Right cardiac atrium (tissue), 5 donors: ENCODE measurements at regions not wholly inside any gene's neighbourhood (a gene's known extent, or its start where the extent isn't known, plus 50 kb on each side); places are given as distances from the start of the nearest gene placed in this dataset.
"Not testable (repeated sequence)": the region's sequence is repeated elsewhere in the genome, so short reads cannot be mapped to it uniquely, and the experiment has no call there.

ENCODE experiments used
- ATAC-seq, 2 donors: fragments of 200-7000 bp; cut with Tn5 transposase; one replicate each; pipeline versions ENCODE4 v1.8.0 to v1.9.1; 2020; ENCODE audit warnings: moderate library complexity in 2 of 2, mild to moderate bottlenecking in 1 of 2
- DNase-seq, 3 donors: peaks; one replicate each; pipeline ENCODE4 v3.0.0-alpha.2; 2020
- H3K27ac ChIP-seq: one replicate; pipeline ENCODE4 v1.5.1; 2013; ENCODE audit warnings: mild to moderate bottlenecking, low read length, control low read depth, moderate library complexity
- H3K27me3 ChIP-seq: one replicate; pipeline ENCODE4 v1.6.1; 2013; ENCODE audit not compliant: control insufficient read depth, insufficient read depth
- H3K4me1 ChIP-seq: one replicate; pipeline ENCODE4 v1.6.1; 2013; ENCODE audit warnings: low read length; ENCODE audit not compliant: control insufficient read depth, insufficient read depth
- H3K4me3 ChIP-seq: one replicate; pipeline ENCODE4 v1.5.1; 2013; ENCODE audit warnings: low read length, control low read depth
- H3K9me3 ChIP-seq: one replicate; pipeline ENCODE4 v1.6.1; 2013; ENCODE audit warnings: low read length; ENCODE audit not compliant: control insufficient read depth
- WGBS: extraction: QIAGEN DNeasy Blood & Tissue Kit; methylation state at CpG from one replicate; pipeline ENCODE4 v1.1.7; 2013; 5-methylcytosine and 5-hydroxymethylcytosine counted together
- intact Hi-C, 4 donors: fragments of 100-400 bp; cut with DNase I; formaldehyde crosslinking; loops; one replicate each; pipeline versions ENCODE4 v1.11.0 to v1.14.0; 2022 to 2023
- donor health status: healthy with polysubstance abuse.
- donor health status: DM: no; HTN: yes; CAD: no.
- donor health status: DM: no; HTN: no; CAD: no.
- donor health status: DM: no; HTN: yes; CAD: no; lungs with severe emphysema.
- donor health status: DM: yes; HTN: yes; CAD: no.

DNA sequence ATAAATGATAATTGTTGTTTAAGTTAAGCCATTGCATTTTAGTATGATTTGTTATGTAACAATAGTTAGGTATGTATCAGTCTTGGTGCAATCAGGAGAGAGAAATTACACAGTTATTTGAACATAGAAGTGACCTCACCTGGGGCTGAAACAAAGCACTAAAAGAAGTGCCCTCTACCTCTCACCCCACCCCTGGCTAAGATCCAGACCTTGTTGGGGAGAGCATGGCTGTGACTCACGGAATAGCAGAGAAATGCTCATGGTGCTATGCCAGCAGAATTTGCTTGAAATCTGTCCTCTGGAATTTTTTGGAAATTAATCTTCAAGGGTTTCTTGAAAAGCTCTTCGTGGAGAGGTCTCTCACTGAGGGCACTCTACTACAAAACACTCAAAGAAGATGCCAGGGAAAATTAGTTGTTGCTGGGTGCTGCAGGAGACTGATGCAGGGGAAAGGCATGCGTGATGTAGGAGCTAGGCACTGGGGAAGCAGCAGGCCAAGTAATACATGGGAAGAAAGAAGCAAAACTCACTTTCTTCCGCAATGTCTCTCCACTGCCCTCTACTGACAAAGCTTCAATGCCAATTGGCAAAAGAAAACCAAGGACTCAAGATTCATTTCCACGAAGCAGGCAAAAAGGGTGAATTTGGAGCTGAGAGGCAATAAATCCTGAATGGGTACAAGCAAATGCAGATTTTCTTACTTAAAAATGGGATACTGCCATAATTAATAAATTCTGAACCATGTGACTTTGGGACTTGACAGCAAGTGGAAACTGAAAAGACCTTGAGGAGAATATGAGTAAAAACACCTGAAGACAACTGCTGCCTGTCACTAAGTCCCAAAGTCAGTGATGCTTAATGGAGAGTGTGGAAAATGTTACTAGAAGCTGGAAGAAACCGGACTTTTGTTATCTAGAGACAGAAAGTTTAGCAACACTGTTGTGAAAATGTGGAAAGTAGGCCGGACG, 136.3 kb upstream of the ZNF184 start:
- H3K9me3 ChIP-seq, result peaks cover 3% of the 10 kb centered on the region
- no peak overlapping the region for H3K27ac ChIP-seq
- intact Hi-C loops, result no loop called here
- no peak for ATAC-seq
- 42% methylated on average over 8 of the region's 8 CpGs for WGBS
- DNase-seq, result no peak
- H3K4me1 ChIP-seq, result no peaks in the 10 kb centered on the region
- no peaks in the 10 kb centered on the region for H3K27me3 ChIP-seq
- no peak overlapping the region for H3K4me3 ChIP-seq

DNA sequence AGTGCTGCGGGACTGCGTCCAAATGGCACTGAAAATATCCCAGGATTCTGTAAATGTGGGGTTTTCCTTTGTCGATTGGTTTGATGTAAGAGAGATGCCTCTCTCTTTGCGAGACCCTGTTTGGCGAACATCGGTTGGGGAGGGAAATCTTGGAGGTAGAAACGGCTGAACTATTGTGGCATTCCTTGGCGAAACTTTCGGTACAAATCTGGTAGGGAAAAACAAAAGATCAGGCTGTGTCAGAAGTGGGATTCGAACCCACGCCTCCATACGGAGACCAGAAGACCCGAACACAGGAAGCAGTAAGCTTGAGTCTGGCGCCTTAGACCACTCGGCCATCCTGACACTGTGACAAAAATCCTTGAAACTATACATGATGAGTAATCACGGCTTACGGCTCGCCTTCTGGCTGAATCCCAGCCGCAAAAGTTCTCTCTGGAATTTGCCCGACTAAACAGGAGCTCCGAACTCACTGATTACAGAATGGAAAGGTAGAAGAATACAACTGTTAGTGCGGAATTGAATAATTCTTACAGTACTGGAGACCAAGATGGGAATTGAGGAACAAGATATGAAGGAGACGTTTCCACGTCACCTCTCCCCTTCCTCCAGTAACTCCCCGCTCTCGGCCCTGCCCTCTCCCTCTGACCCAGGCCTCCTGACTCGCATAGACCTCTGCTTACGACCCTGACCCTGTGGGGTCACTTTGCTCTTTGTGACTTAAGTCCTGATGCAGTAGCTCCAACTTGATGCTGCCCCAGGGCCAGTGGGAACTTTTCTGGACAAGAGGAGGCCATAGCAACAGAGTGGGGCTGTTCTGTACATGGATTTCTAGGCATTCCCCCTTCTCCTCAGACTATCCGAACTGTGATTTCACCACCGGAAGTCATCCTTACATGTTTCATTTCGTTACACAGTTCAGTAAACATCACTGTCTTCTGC, 132.8 kb upstream of the ZNF184 start:
- Histone ChIP-seq H3K4me3 (no peak overlapping the region), H3K27ac (no peak overlapping the region), H3K27me3 (no peaks in the 10 kb centered on the region), H3K9me3 (peaks cover 3% of the 10 kb centered on the region), H3K4me1 (no peaks in the 10 kb centered on the region)
- intact Hi-C loops, result no loop called here
- ATAC-seq (no peak), DNase-seq (no peak)
- WGBS, result 11% methylated on average over 31 of the region's 31 CpGs

DNA sequence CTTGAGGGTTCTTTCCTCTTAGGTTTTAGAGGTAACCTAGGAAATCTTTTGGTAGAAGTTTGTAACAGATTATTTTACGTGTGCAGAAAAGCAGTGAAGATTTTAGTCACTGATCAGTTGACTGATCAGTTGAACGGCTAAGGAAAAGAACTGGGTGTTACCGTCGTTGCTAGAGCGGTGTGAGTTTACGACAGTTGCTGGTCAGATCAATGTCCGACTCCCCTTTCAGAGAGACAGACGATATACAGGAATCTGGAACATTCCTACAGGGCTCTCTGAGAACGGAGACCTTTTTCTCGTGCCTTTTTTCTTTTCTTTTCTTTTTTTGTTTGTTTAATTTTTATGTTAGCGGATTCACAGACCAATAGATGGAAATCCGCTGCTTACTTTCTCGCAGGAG, 132.1 kb upstream of the ZNF184 start:
- no peak for ATAC-seq
- intact Hi-C loops, result no loop called here
- no peaks in the 10 kb centered on the region for H3K27me3 ChIP-seq
- no peak for DNase-seq
- no peaks in the 10 kb centered on the region for H3K4me1 ChIP-seq
- H3K4me3 ChIP-seq, result no peak overlapping the region
- H3K9me3 ChIP-seq, result peaks cover 3% of the 10 kb centered on the region
- WGBS, result 4% methylated on average over 13 of the region's 13 CpGs
- H3K27ac ChIP-seq, result no peak overlapping the region

DNA sequence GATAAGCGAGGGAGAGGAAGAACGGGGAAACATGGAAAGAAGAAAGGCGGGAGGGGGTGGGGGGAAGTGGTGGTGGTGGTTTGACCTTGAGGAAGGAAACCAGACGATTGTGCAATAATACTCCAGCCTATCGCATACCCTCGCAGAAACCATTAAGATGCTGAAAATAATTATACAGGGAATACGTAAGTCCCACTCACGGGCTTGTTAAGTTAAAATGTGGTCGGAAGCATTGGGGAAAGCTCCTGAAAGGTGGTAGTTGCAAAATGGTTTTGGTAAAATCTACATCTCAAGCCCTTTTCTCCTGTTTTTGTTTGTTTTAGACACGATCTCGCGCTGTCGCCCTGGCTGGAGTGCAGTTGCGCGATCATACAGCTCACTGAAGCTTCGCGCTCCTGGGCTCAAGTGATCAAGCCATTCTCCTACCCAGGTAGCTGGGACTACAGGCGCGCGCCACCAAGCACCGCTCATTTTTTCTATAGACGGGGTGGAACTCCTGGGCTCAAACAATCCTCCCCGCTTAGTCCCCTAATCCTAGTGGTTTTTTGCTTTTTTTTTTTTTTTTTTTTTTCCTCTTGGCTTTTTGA, 128.9 kb upstream of the ZNF184 start:
- DNase-seq, result no peak
- intact Hi-C loops, result no loop called here
- Histone ChIP-seq H3K4me1 (no peaks in the 10 kb centered on the region), H3K27me3 (no peaks in the 10 kb centered on the region), H3K27ac (no peak overlapping the region), H3K9me3 (peaks cover 3% of the 10 kb centered on the region), H3K4me3 (no peak overlapping the region)
- ATAC-seq, result no peak
- 26% methylated on average over 23 of the region's 23 CpGs for WGBS

DNA sequence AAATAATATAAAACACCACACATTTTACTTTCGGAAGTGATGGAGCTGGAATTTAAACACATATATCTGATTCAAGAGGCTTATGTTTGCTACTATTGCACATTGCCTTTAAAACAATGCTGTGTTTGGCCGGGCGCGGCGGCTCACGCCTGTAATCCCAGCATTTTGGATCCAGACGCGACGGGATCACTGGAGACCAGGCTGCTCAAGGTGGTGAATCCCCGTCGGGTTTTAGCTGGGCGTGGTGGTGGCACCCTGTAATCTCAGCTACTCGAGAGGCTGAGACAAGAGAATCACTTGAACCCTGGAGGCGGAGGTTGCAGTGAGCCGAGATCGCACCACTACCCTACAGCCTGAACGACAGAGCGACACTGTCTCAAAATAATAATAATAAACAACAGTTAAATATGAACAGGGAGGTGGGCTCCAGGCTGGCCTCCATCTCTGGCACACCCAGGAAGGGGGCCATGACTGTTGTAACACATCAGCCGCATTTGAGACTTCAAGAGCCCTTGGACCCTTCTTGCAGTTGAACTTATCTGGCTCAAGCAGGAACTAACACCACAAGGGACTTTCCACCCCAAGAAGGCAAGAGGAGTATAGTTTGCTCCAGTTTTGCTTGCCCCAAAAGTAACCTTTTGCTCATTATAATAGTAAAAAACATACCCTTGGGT, 127.1 kb upstream of the ZNF184 start:
- H3K27me3 ChIP-seq, result no peaks in the 10 kb centered on the region
- intact Hi-C loops, result no loop called here
- 90% methylated on average over 19 of the region's 19 CpGs for WGBS

DNA sequence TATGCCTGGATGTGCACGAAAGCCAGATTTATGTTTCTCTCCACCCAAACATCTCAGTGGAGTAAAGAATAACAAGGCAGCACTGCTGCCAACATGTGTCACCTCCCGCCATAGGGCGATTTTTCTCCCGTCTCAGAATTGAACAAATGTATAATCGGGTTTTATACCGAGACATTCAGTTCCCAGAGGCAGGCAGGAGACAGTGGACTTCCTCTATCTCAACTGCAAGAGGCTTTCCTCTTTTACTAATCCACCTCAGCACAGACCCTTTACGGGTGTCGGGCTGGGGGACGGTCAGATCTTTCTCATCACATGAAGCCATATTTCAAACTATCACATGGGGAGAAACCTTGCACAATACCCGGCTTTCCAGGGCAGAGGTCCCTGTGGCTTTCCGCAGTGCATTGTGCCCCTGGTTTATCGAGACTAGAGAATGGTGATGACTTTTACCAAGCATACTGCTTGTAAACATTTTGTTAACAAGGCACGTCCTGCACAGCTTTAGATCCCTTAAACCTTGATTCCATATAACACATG, 124.2 kb upstream of the ZNF184 start:
- H3K4me1 ChIP-seq, H3K27me3 ChIP-seq, DNase-seq, ATAC-seq, H3K27ac ChIP-seq, intact Hi-C loops, H3K9me3 ChIP-seq, H3K4me3 ChIP-seq: not testable (repeated sequence)
- 62% methylated on average over 13 of the region's 13 CpGs for WGBS

More for the DNA sequence above, 127.1 kb upstream of the ZNF184 start:
- Histone ChIP-seq H3K27ac (no peak overlapping the region), H3K4me3 (no peak overlapping the region), H3K4me1 (no peaks in the 10 kb centered on the region), H3K9me3 (no peaks in the 10 kb centered on the region)
- ATAC-seq, result no peak
- DNase-seq, result no peak

- Histone ChIP-seq H3K27me3 (peaks cover 2% of the 10 kb centered on the region), H3K9me3 (no peaks in the 10 kb centered on the region), H3K27ac (no peak overlapping the region), H3K4me3 (no peak overlapping the region), H3K4me1 (no peaks in the 10 kb centered on the region)
- no peak for DNase-seq
- no peak for ATAC-seq
- intact Hi-C loops, result no loop called here
- WGBS, result 16% methylated on average over 5 of the region's 5 CpGs
Observed at GRCh38 chr6:27593861-27594260, 121.0 kb upstream of the ZNF184 start.

DNA sequence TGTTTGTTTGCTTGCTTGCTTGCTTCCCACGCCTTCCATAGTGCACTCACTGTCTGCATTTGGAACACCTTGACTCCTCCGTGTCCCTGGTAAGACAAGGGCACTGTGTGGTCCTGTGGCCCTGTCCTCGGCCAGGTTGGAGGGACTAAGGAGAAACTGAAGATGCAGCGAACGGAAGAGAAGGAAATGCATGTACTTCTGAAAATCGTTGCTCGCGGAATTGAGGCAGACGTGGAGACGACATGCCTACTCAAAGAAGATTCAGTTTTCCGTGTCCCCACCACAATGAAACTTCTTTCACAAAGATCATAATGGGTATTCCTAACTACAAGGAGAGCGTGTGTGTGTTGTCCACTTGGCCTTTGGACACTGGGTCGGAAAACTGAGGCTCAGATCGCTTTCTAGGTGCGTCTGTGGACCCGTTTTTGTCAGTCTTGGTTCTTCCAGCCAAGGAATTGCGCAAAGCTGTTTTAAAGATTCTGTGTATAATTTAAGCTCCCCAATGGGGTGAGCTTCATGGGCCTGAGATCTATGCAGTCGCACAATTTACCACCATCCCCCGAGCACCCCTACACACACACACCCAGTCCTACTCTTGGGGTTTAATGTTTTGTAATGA, 120.4 kb upstream of the ZNF184 start:
- no peak for DNase-seq
- peaks cover 2% of the 10 kb centered on the region for H3K27me3 ChIP-seq

DNA sequence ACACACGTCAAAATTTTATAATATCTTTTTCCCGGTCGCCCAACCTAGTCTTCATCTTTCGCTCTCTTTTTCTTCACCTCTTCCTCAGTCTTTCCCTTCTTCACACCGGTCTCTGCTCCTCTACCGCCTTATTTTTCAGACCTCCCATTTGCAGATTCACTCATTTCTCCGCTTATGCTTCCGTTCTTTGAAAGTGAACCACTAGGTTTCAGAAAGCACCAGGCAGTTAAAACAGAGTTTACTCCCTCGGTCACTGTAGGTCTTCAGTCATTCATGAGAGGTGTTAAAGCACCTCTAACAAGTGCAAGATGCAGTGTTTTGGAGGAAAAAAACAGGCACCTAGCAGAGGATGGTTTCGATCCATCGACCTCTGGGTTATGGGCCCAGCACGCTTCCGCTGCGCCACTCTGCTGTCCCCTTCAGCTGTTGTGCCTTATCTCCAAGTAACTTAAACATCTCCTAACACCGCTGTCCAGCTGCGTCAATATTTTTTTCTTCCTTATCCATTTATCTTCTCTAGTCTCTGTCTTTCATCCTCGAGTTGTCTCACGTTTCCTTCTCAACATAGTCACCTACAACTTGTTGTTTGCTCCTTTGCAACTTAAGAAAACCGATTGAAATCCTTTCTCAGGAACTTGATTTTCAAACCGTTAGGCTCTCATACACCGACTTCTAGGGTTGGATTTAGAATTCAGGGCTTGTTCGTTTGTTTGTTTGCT, 119.7 kb upstream of the ZNF184 start:
- Histone ChIP-seq H3K27ac (no peak overlapping the region), H3K9me3 (no peaks in the 10 kb centered on the region), H3K27me3 (peaks cover 2% of the 10 kb centered on the region), H3K4me3 (no peak overlapping the region), H3K4me1 (no peaks in the 10 kb centered on the region)
- ATAC-seq (no peak), DNase-seq (no peak)
- intact Hi-C loops, result no loop called here
- WGBS, result 2% methylated on average over 22 of the region's 22 CpGs

More for the DNA sequence above, 120.4 kb upstream of the ZNF184 start:
- intact Hi-C loops, result no loop called here
- WGBS, result 14% methylated on average over 19 of the region's 19 CpGs
- no peaks in the 10 kb centered on the region for H3K4me1 ChIP-seq
- ATAC-seq, result no peak
- H3K4me3 ChIP-seq, result no peak overlapping the region
- no peak overlapping the region for H3K27ac ChIP-seq
- H3K9me3 ChIP-seq, result no peaks in the 10 kb centered on the region
